ENCODE measurements at regions not wholly inside any gene's neighbourhood (a gene's known extent, or its start where the extent isn't known, plus 50 kb on each side); places are given as distances from the start of the nearest gene placed in this dataset.

DNA sequence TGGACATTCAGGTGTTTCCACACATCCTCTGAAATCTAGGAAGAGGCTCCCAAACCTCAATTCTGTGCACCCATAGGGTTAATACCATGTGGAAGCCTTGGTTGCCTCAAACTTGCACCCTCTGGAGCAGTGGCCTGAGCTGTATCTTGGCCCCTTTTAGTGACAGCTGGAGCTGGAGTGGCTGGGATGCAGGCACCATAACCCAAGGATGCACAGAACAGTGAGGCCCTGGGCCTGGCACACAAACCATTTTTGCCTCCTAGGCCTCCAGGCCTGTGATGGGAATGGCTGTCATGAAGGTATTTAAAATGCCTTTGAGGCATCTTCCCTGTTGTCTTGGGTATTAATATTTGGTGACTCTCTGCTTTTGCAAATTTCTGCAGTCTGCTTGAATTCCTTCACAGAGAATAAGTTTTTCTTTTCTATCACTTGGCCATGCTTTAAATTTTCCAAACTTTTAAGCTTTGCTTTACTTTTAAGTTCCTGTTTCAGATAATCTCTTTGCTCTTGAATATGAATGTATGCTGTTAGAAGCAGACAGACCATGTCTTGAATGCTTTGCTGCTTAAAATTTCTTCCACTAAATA lies 1594.5 kb upstream of the PCDH20 start:
- TF ChIP-seq, protein P1, sequence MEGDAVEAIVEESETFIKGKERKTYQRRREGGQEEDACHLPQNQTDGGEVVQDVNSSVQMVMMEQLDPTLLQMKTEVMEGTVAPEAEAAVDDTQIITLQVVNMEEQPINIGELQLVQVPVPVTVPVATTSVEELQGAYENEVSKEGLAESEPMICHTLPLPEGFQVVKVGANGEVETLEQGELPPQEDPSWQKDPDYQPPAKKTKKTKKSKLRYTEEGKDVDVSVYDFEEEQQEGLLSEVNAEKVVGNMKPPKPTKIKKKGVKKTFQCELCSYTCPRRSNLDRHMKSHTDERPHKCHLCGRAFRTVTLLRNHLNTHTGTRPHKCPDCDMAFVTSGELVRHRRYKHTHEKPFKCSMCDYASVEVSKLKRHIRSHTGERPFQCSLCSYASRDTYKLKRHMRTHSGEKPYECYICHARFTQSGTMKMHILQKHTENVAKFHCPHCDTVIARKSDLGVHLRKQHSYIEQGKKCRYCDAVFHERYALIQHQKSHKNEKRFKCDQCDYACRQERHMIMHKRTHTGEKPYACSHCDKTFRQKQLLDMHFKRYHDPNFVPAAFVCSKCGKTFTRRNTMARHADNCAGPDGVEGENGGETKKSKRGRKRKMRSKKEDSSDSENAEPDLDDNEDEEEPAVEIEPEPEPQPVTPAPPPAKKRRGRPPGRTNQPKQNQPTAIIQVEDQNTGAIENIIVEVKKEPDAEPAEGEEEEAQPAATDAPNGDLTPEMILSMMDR (conservative IDR thresholded peaks at IDR 0.05; ENCODE audit: low read depth in 2 of 2) = no peak
- TF ChIP-seq EZH2 (IDR thresholded peaks at IDR 0.05; ENCODE audit: low read depth, unreplicated experiment) (no peak), POLR2AphosphoS5 (IDR thresholded peaks at IDR 0.05; ENCODE audit: low read depth) (no peak), ZNF114 (CRISPR knock-in tag; IDR thresholded peaks at IDR 0.05) (no peak), NANOG (IDR thresholded peaks at IDR 0.05; ENCODE audit: borderline replicate concordance) (no peak), STAT1 (IDR thresholded peaks at IDR 0.05; ENCODE audit: unreplicated experiment) (no peak)
- TF ChIP-seq, protein P2, sequence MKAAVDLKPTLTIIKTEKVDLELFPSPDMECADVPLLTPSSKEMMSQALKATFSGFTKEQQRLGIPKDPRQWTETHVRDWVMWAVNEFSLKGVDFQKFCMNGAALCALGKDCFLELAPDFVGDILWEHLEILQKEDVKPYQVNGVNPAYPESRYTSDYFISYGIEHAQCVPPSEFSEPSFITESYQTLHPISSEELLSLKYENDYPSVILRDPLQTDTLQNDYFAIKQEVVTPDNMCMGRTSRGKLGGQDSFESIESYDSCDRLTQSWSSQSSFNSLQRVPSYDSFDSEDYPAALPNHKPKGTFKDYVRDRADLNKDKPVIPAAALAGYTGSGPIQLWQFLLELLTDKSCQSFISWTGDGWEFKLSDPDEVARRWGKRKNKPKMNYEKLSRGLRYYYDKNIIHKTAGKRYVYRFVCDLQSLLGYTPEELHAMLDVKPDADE (IDR thresholded peaks at IDR 0.05) = no peak

Data from GM23338 (cell line).